ENCODE measurements at regions not wholly inside any gene's neighbourhood (a gene's known extent, or its start where the extent isn't known, plus 50 kb on each side); places are given as distances from the start of the nearest gene placed in this dataset.

DNA sequence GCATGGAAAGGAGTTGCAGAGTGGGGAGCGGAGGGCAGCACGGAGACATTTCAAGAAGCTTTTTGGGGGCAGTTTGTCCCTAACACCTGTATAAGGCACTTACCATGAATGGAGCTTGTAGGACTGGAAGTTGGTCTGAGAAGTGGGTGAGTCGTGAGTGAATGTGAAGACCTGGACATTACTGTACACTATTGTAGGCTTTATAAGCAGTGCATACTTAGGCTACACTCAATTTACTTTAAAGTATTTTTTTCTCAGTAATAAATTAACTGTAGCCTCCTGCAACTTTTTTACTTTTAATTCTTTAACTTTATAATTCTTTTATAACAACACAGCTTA, 141.6 kb upstream of the ETV3 start:
- TF ChIP-seq, protein P1, sequence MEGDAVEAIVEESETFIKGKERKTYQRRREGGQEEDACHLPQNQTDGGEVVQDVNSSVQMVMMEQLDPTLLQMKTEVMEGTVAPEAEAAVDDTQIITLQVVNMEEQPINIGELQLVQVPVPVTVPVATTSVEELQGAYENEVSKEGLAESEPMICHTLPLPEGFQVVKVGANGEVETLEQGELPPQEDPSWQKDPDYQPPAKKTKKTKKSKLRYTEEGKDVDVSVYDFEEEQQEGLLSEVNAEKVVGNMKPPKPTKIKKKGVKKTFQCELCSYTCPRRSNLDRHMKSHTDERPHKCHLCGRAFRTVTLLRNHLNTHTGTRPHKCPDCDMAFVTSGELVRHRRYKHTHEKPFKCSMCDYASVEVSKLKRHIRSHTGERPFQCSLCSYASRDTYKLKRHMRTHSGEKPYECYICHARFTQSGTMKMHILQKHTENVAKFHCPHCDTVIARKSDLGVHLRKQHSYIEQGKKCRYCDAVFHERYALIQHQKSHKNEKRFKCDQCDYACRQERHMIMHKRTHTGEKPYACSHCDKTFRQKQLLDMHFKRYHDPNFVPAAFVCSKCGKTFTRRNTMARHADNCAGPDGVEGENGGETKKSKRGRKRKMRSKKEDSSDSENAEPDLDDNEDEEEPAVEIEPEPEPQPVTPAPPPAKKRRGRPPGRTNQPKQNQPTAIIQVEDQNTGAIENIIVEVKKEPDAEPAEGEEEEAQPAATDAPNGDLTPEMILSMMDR (conservative IDR thresholded peaks at IDR 0.05; ENCODE audit: low read depth in 2 of 2), result no peak
- TF ChIP-seq, protein P2, sequence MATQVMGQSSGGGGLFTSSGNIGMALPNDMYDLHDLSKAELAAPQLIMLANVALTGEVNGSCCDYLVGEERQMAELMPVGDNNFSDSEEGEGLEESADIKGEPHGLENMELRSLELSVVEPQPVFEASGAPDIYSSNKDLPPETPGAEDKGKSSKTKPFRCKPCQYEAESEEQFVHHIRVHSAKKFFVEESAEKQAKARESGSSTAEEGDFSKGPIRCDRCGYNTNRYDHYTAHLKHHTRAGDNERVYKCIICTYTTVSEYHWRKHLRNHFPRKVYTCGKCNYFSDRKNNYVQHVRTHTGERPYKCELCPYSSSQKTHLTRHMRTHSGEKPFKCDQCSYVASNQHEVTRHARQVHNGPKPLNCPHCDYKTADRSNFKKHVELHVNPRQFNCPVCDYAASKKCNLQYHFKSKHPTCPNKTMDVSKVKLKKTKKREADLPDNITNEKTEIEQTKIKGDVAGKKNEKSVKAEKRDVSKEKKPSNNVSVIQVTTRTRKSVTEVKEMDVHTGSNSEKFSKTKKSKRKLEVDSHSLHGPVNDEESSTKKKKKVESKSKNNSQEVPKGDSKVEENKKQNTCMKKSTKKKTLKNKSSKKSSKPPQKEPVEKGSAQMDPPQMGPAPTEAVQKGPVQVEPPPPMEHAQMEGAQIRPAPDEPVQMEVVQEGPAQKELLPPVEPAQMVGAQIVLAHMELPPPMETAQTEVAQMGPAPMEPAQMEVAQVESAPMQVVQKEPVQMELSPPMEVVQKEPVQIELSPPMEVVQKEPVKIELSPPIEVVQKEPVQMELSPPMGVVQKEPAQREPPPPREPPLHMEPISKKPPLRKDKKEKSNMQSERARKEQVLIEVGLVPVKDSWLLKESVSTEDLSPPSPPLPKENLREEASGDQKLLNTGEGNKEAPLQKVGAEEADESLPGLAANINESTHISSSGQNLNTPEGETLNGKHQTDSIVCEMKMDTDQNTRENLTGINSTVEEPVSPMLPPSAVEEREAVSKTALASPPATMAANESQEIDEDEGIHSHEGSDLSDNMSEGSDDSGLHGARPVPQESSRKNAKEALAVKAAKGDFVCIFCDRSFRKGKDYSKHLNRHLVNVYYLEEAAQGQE (IDR thresholded peaks at IDR 0.05; ENCODE audit: unreplicated experiment), result no peak
- TF ChIP-seq EZH2phosphoT487 (IDR thresholded peaks at IDR 0.05; ENCODE audit: unreplicated experiment), result no peak
- no peak for TF ChIP-seq JUNB (IDR thresholded peaks at IDR 0.05; ENCODE audit: unreplicated experiment)
- no peak for TF ChIP-seq POLR2AphosphoS5 (IDR thresholded peaks at IDR 0.05; ENCODE audit: low read depth)
- no peak for TF ChIP-seq EZH2 (IDR thresholded peaks at IDR 0.05; ENCODE audit: low read depth, unreplicated experiment)
- TF ChIP-seq, protein P3, sequence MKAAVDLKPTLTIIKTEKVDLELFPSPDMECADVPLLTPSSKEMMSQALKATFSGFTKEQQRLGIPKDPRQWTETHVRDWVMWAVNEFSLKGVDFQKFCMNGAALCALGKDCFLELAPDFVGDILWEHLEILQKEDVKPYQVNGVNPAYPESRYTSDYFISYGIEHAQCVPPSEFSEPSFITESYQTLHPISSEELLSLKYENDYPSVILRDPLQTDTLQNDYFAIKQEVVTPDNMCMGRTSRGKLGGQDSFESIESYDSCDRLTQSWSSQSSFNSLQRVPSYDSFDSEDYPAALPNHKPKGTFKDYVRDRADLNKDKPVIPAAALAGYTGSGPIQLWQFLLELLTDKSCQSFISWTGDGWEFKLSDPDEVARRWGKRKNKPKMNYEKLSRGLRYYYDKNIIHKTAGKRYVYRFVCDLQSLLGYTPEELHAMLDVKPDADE (IDR thresholded peaks at IDR 0.05), result no peak
